ENCODE measurements at regions not wholly inside any gene's neighbourhood (a gene's known extent, or its start where the extent isn't known, plus 50 kb on each side); places are given as distances from the start of the nearest gene placed in this dataset.

DNA sequence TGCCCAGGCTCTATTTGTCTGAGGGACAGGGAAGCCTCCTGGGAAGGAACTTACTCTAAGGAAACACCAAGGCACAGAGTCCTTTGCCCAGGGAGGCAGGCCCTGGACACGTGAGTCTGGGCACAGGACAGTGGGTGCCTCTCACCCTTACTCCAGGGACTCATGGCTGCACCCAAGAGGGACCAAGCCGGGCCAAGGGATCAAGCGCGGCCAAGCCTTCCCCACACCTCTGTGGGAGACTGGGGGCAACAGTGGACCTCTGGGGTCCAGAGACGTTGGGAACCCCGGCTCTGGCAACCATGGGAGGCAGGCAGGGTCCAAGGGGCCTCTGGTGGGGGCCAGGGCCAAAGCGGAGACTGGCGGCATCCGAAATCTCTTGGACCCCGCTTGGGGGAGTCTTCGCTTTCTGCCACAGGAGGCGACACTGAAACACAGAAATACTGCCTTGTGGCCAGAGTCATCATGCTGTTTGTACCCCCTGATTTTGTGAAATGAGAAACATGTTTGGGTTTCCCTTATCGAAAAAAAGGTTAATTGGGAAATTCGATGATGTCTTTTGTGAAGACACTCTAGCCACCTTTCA lies 51.7 kb upstream of the BCL11B start:
- no peak for DNase-seq (ENCODE audit: low read depth)

GRCh38 chr14:99322731-99323599 lies 51.0 kb upstream of the BCL11B start:
- DNase-seq (ENCODE audit: low read depth), result peak; percentile 37

DNA sequence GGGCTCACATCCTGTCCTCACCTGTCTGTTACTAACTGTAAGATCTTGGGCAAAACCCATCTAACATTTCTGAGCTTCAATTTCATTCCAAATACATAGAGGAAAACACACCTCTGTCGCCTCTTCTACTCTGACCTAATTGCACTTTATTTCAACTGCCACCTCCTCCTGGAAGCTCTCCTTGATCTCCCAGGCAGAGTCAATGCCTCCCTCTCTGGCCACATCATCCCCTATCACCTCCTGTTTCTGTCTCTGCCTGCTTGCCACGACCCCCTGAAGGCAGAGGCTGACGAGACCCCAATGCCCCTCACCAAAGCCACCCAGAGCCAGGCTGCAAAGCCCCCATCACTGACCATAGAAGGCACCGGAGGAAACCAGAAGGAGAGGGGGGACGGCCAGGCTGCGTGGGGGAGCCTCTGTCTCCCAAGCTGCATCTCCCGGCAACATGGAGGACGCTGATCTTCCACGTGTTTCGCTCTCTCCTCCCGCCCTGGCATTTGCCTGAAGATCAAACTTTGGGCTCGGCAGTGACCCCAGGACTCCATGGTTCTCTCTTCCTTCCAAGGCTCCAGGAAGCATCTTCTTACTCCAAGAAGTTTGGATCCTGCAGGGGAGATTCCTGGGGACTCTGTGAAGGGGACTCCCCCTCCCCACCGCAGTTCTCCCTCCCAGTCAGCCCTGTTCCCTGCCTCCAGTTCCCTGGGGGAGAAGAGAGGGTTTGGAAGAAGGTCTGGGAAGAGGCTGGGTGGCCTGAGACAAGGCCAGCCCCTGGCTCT lies 50.1 kb upstream of the BCL11B start:
- no peak for DNase-seq (ENCODE audit: low read depth)

All from LHCN-M2 (cell line).